ENCODE measurements at regions not wholly inside any gene's neighbourhood (a gene's known extent, or its start where the extent isn't known, plus 50 kb on each side); places are given as distances from the start of the nearest gene placed in this dataset.

DNA sequence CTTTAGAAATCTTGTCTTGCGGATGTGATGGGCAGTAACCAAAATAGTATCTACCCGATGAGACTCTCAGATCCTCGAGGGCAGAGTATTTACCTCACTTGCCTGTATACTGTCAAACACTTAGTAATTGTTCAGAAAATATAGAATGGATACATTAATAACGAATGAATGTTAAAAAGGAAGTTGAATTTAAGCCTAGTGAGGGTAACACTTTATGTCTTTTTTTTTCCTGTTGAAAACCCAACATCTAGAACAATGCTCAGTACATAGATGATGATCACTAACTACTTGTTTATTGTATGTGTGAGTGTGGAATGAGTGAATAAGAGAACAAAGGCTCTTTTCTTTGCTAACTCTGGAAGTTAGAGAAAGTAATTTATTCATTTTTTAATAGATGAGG, 195.7 kb downstream of the MIAT start:
- no peak overlapping the region for H3K4me3 ChIP-seq (ENCODE audit: low read length)
- peaks cover 6% of the 10 kb centered on the region for H3K27me3 ChIP-seq (ENCODE audit: control insufficient read depth, insufficient read depth, low read length)
- no peaks in the 10 kb centered on the region for H3K4me1 ChIP-seq (ENCODE audit: control insufficient read depth, insufficient read depth, low read length)
- no peaks in the 10 kb centered on the region for H3K9me3 ChIP-seq (replicated peaks; ENCODE audit: control insufficient read depth, low read depth, low read length)
- H3K36me3 ChIP-seq (ENCODE audit: control insufficient read depth, insufficient read depth, low read length) = no peaks in the 10 kb centered on the region
- H3K27ac ChIP-seq (ENCODE audit: low read length) = no peak overlapping the region
- DNase-seq = no peak
- no CpG with 5 or more reads among the region's 4 CpGs for WGBS (ENCODE audit: insufficient coverage)

DNA sequence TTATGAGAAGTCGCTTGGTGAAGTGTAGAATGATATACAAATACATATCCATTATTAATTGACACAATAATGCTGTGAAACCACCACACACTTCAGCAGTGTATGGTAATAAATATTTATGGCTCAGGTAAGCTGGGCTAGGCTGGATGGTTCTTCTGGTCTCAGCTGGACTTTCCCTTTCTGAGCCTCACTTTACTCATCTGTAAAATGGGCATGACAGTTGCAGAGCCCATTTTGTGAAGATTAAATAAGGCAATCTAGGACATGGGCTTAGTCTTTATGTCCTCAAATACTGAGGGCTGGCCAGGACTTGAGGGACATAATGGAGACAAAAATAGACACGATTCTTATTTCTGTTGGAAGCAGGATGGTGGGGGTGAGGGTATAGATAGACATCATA, 196.1 kb downstream of the MIAT start:
- H3K27ac ChIP-seq (ENCODE audit: low read length) = no peak overlapping the region
- no peak overlapping the region for H3K4me3 ChIP-seq (ENCODE audit: low read length)
- no peak for DNase-seq
- no peaks in the 10 kb centered on the region for H3K36me3 ChIP-seq (ENCODE audit: control insufficient read depth, insufficient read depth, low read length)
- no peaks in the 10 kb centered on the region for H3K9me3 ChIP-seq (replicated peaks; ENCODE audit: control insufficient read depth, low read depth, low read length)
- H3K4me1 ChIP-seq (ENCODE audit: control insufficient read depth, insufficient read depth, low read length) = no peaks in the 10 kb centered on the region
- 80% methylated on average over 1 of the region's 2 CpGs for WGBS (ENCODE audit: insufficient coverage)
- H3K27me3 ChIP-seq (ENCODE audit: control insufficient read depth, insufficient read depth, low read length) = peaks cover 6% of the 10 kb centered on the region

DNA sequence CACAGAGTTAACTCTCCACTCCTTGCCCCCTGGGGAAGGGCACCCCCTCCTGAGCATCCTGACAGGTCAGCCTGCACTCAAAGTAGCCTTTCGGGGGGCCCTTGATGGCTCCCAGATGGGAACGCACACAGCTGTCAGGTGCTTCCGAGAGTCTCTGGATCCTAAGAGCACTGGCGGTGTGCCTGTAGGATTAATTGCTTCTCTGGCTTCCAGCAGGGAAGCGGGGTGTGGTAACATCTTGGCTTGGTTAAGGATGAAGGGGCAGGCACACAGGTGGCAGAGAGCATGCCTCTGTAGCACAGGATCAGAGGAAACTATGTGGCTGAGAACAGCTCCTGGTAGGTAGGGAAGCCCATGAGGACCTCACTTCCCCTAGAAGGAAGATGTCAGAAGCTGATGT, 199.8 kb downstream of the MIAT start:
- H3K9me3 ChIP-seq (replicated peaks; ENCODE audit: control insufficient read depth, low read depth, low read length) = no peaks in the 10 kb centered on the region
- no peaks in the 10 kb centered on the region for H3K4me1 ChIP-seq (ENCODE audit: control insufficient read depth, insufficient read depth, low read length)
- 28% methylated on average over 4 of the region's 5 CpGs for WGBS (ENCODE audit: insufficient coverage)
- H3K36me3 ChIP-seq (ENCODE audit: control insufficient read depth, insufficient read depth, low read length) = no peaks in the 10 kb centered on the region
- H3K27me3 ChIP-seq (ENCODE audit: control insufficient read depth, insufficient read depth, low read length) = peaks cover 7% of the 10 kb centered on the region
- H3K4me3 ChIP-seq (ENCODE audit: low read length) = no peak overlapping the region
- peak; percentile 20 for DNase-seq
- H3K27ac ChIP-seq (ENCODE audit: low read length) = no peak overlapping the region

DNA sequence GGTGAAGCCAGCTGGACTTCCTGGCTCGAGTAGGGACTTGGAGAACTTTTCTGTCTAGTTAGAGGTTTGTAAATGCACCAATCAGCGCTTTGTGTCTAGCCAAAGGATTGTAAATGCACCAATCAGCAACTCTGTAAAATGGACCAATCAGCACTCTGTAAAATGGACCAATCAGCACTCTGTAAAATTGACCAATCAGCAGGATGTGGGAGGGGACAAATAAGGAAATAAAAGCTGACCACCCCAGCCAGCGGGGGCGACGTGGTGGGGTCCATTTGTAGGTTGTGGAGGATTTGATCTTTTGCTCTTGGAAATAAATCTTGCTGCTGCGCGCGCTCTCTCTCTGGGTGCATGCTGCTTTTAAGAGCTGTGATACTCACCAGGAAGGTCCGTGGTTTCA, 202.9 kb downstream of the MIAT start:
- Histone ChIP-seq H3K4me3 (ENCODE audit: low read length) (no peak overlapping the region), H3K4me1 (ENCODE audit: control insufficient read depth, insufficient read depth, low read length) (no peaks in the 10 kb centered on the region), H3K9me3 (replicated peaks; ENCODE audit: control insufficient read depth, low read depth, low read length) (no peaks in the 10 kb centered on the region), H3K27me3 (ENCODE audit: control insufficient read depth, insufficient read depth, low read length) (peaks cover 5% of the 10 kb centered on the region), H3K36me3 (ENCODE audit: control insufficient read depth, insufficient read depth, low read length) (no peaks in the 10 kb centered on the region), H3K27ac (ENCODE audit: low read length) (no peak overlapping the region)
- DNase-seq = no peak
- no CpG with 5 or more reads among the region's 9 CpGs for WGBS (ENCODE audit: insufficient coverage)

DNA sequence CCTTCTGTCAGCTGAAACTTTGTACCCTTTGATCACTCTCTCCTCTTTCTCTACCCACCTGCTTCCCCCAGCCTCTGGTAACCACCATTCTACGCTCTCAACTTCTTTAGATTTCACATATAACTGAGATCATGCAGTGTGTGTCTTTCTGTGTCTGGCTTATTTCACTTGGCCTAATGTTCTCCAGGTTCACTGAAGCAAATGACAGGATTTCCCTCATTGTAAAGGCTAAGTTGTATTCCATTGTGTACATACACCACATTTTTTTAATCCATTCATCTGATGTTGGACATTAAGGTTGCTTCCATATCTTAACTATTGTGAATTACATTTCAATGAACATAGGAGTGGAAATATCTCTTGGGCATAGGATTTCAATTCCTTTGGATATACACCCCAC, 207.6 kb downstream of the MIAT start:
- Histone ChIP-seq H3K27me3 (ENCODE audit: control insufficient read depth, insufficient read depth, low read length) (peaks cover 2% of the 10 kb centered on the region), H3K9me3 (replicated peaks; ENCODE audit: control insufficient read depth, low read depth, low read length) (peaks cover 2% of the 10 kb centered on the region), H3K27ac (ENCODE audit: low read length) (no peak overlapping the region), H3K36me3 (ENCODE audit: control insufficient read depth, insufficient read depth, low read length) (no peaks in the 10 kb centered on the region), H3K4me1 (ENCODE audit: control insufficient read depth, insufficient read depth, low read length) (no peaks in the 10 kb centered on the region), H3K4me3 (ENCODE audit: low read length) (no peak overlapping the region)
- no CpG with 5 or more reads among the region's 1 CpG for WGBS (ENCODE audit: insufficient coverage)
- no peak for DNase-seq

DNA sequence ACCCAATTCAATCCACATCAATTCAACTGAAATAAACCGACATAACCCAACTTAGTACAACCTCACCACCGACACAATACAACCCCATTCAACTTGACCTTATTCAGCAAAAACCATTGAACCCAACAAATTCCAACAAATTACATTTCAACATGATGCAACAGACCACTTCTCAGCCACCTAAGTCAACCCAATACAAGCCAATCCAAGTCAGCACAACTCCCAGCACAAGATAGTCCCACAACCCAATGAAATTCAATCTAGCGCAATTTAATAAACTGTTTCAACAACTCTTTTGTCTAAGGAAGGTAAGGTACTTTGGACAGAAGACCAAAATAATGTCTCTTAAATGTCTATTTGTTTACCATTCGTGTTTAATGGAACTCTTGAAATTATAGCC, 226.0 kb downstream of the MIAT start:
- no peak overlapping the region for H3K4me3 ChIP-seq (ENCODE audit: low read length)
- 94% methylated on average over 2 of the region's 4 CpGs for WGBS (ENCODE audit: insufficient coverage)
- peaks cover 35% of the 10 kb centered on the region for H3K4me1 ChIP-seq (ENCODE audit: control insufficient read depth, insufficient read depth, low read length)
- no peak for DNase-seq
- H3K9me3 ChIP-seq (replicated peaks; ENCODE audit: control insufficient read depth, low read depth, low read length) = no peaks in the 10 kb centered on the region
- H3K27ac ChIP-seq (ENCODE audit: low read length) = no peak overlapping the region
- H3K27me3 ChIP-seq (ENCODE audit: control insufficient read depth, insufficient read depth, low read length) = peaks cover 2% of the 10 kb centered on the region
- no peaks in the 10 kb centered on the region for H3K36me3 ChIP-seq (ENCODE audit: control insufficient read depth, insufficient read depth, low read length)

DNA sequence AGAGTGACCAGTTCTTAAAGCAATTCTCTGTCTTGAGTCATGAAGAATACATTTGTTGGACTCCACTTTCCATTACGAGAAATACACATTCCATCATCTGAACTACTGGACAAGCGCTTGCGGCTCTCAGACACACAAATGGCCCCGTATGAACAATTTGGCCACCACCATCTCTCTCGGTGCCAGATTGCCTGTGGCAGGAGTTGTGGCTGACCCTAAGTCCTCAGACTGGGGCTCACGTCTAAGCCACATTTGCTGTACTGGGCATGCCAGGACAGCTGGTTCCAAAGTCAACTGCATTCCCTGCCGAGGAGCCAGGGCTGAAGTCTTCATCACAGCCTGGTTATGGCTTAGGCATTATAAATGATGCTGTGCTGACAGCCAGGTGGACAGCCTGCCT, 227.5 kb downstream of the MIAT start:
- Histone ChIP-seq H3K4me1 (ENCODE audit: control insufficient read depth, insufficient read depth, low read length) (peaks cover 35% of the 10 kb centered on the region), H3K27me3 (ENCODE audit: control insufficient read depth, insufficient read depth, low read length) (peaks cover 2% of the 10 kb centered on the region), H3K9me3 (replicated peaks; ENCODE audit: control insufficient read depth, low read depth, low read length) (no peaks in the 10 kb centered on the region), H3K27ac (ENCODE audit: low read length) (no peak overlapping the region), H3K4me3 (ENCODE audit: low read length) (no peak overlapping the region), H3K36me3 (ENCODE audit: control insufficient read depth, insufficient read depth, low read length) (no peaks in the 10 kb centered on the region)
- WGBS (ENCODE audit: insufficient coverage) = 64% methylated on average over 7 of the region's 7 CpGs
- DNase-seq = peak; percentile 68

DNA sequence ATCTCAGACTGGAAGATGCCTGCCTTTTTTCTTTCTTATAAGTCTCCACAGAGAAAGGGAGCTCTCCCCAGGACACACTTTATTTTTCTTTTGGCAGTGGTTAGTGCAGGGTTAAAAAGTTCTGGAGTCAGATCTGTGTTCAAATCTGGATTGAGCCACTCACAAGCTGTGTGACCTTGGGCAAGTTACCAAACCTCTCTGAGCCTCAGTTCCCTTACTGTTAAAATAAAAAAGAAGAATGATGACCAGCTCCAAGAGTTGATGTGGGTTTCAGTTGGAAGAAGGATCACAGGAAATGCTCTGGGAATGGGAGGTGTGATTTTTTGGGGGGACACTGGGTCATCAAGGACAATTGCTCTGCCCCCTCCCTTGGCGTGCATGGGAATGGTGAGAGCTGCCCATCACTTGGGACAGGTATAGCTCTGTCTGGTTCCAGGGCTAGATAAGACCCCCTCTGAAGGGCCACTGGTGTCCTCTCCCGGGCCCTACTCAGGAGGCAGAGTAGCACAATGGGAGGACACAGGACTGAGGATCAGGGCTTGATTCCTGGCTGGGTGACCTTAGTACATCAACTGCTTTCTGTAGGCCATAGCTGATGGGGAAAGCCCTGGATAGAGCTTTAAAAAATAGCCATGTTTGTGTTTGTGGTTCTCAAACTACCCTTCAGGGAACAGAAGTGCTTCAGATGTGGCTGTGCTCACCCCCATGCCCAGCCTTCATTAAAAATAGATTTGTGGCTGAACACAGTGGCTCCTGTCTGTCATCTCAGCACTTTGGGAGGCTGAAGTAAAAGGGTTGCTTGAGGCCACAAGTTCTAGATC, 228.3 kb downstream of the MIAT start:
- Histone ChIP-seq H3K36me3 (ENCODE audit: control insufficient read depth, insufficient read depth, low read length) (no peaks in the 10 kb centered on the region), H3K4me3 (ENCODE audit: low read length) (no peak overlapping the region), H3K4me1 (ENCODE audit: control insufficient read depth, insufficient read depth, low read length) (peaks cover 35% of the 10 kb centered on the region), H3K9me3 (replicated peaks; ENCODE audit: control insufficient read depth, low read depth, low read length) (no peaks in the 10 kb centered on the region), H3K27me3 (ENCODE audit: control insufficient read depth, insufficient read depth, low read length) (peaks cover 2% of the 10 kb centered on the region), H3K27ac (ENCODE audit: low read length) (no peak overlapping the region)
- DNase-seq = no peak
- WGBS (ENCODE audit: insufficient coverage) = 100% methylated on average over 1 of the region's 2 CpGs

DNA sequence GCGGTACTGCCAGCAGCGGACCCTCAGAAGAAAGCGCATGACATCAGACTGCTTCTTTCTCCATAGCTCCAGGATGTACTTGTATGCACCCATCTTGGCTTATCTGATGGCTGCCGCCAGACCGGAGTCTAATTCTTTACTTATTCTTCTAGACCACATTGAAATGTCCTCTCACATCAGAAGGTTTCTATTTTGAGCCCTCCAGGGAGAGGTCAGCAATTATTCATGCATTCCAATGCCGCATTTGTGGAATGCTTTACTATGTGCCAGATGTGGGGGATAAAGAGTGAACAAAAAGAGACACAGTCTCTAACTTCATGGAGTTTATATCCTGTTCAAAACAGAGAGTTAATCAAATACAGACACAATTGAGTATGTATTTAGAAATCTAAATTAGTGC, 230.1 kb downstream of the MIAT start:
- DNase-seq = peak; percentile 56

DNA sequence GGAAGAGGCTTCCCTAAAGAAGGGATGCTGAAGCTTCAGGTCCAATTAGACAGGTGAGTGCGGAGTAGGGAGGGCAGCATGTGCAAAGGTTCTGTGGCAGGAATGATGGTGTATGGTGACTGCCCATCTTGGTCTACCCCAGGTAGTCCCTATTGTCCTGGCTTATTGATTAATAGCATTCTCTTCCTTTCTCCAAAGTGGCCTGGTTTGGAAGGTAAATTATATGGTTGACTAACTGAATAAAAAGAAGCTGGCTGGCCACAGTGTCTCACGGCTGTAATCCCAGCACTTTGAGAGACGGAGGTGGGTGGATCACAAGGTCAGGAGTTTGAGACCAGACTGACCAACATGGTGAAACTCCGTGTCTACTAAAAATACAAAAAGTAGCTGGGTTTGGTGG, 230.5 kb downstream of the MIAT start:
- peaks cover 2% of the 10 kb centered on the region for H3K27me3 ChIP-seq (ENCODE audit: control insufficient read depth, insufficient read depth, low read length)
- H3K9me3 ChIP-seq (replicated peaks; ENCODE audit: control insufficient read depth, low read depth, low read length) = no peaks in the 10 kb centered on the region
- H3K36me3 ChIP-seq (ENCODE audit: control insufficient read depth, insufficient read depth, low read length) = no peaks in the 10 kb centered on the region
- 52% methylated on average over 3 of the region's 4 CpGs for WGBS (ENCODE audit: insufficient coverage)
- no peak overlapping the region for H3K4me3 ChIP-seq (ENCODE audit: low read length)
- H3K27ac ChIP-seq (ENCODE audit: low read length) = no peak overlapping the region
- H3K4me1 ChIP-seq (ENCODE audit: control insufficient read depth, insufficient read depth, low read length) = peaks cover 50% of the 10 kb centered on the region
- no peak for DNase-seq

More for the DNA sequence above, 230.1 kb downstream of the MIAT start:
- Histone ChIP-seq H3K4me1 (ENCODE audit: control insufficient read depth, insufficient read depth, low read length) (peaks cover 46% of the 10 kb centered on the region), H3K4me3 (ENCODE audit: low read length) (no peak overlapping the region), H3K27me3 (ENCODE audit: control insufficient read depth, insufficient read depth, low read length) (peaks cover 2% of the 10 kb centered on the region), H3K27ac (ENCODE audit: low read length) (no peak overlapping the region), H3K36me3 (ENCODE audit: control insufficient read depth, insufficient read depth, low read length) (no peaks in the 10 kb centered on the region), H3K9me3 (replicated peaks; ENCODE audit: control insufficient read depth, low read depth, low read length) (no peaks in the 10 kb centered on the region)
- WGBS (ENCODE audit: insufficient coverage) = 49% methylated on average over 4 of the region's 6 CpGs

DNA sequence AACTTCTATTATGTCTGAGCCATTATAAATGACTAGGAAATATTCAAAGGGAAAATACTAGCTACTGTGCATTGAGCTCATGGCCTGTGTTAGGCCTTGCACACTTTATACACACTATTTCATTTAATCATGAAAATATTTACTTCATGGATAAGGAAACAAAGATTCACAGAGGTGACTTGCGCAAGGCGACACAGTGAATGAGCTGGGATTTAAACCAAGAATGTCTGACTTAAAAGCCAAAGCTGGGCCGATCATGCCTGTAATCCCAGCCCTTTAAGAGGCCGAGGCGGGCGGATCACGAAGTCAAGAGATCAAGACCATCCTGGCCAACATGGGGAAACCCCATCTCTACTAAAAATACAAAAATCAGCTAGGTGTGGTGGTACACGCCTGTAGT, 231.5 kb downstream of the MIAT start:
- no peaks in the 10 kb centered on the region for H3K36me3 ChIP-seq (ENCODE audit: control insufficient read depth, insufficient read depth, low read length)
- WGBS (ENCODE audit: insufficient coverage) = 89% methylated on average over 3 of the region's 8 CpGs
- H3K27ac ChIP-seq (ENCODE audit: low read length) = no peak overlapping the region
- no peaks in the 10 kb centered on the region for H3K9me3 ChIP-seq (replicated peaks; ENCODE audit: control insufficient read depth, low read depth, low read length)
- peaks cover 57% of the 10 kb centered on the region for H3K4me1 ChIP-seq (ENCODE audit: control insufficient read depth, insufficient read depth, low read length)
- peaks cover 6% of the 10 kb centered on the region for H3K27me3 ChIP-seq (ENCODE audit: control insufficient read depth, insufficient read depth, low read length)
- no peak overlapping the region for H3K4me3 ChIP-seq (ENCODE audit: low read length)
- no peak for DNase-seq
